Transverse colon (tissue), 4 donors: ENCODE measurements at regions not wholly inside any gene's neighbourhood (a gene's known extent, or its start where the extent isn't known, plus 50 kb on each side); places are given as distances from the start of the nearest gene placed in this dataset.

ENCODE experiments used
- DNase-seq: peaks from one replicate; pipeline ENCODE4 v3.0.0-alpha.2; 2019
- H3K27ac ChIP-seq, 4 donors: fragments of 200-600 bp; sonication (generic); 2 replicates each; pipeline ENCODE4 v1.5.1; 2016 to 2018; ENCODE audit warnings: inconsistent platforms in 4 of 4
- H3K27me3 ChIP-seq: fragments of 200-600 bp; sonication (generic); 2 replicates; pipeline ENCODE4 v1.5.1; 2017; ENCODE audit warnings: inconsistent platforms
- H3K36me3 ChIP-seq, 4 donors: fragments of 200-600 bp; sonication (generic); 2 replicates each; pipeline ENCODE4 v1.5.1; 2017 to 2019; ENCODE audit warnings: inconsistent platforms in 4 of 4
- H3K4me1 ChIP-seq, 4 donors: fragments of 200-600 bp; sonication (generic); 2 replicates each; pipeline ENCODE4 v1.5.1; 2017 to 2020; ENCODE audit warnings: inconsistent platforms in 4 of 4
- H3K4me3 ChIP-seq, 4 donors: fragments of 200-600 bp; sonication (generic); 1 replicate in 1 of 4; 2 replicates in 3 of 4; pipeline versions ENCODE4 v1.5.1 to v1.6.1; 2017 to 2019; ENCODE audit warnings: inconsistent platforms in 4 of 4
- H3K9me3 ChIP-seq, 2 donors: fragments of 200-600 bp; sonication (generic); 2 replicates each; pipeline ENCODE4 v1.5.1; 2017 to 2019; ENCODE audit warnings: inconsistent platforms in 2 of 2
- CTCF ChIP-seq, 5 experiments: fragments of 200-600 bp in 3 of 5; fragments of 450-650 bp in 2 of 5; sonication (generic) in 3 of 5; IDR thresholded peaks; 1 replicate in 2 of 5; 2 replicates in 3 of 5; pipeline ENCODE4 v1.5.1; 2016 to 2017; ENCODE audit warnings: antibody characterized with exemption in 5 of 5, inconsistent platforms in 3 of 5, mild to moderate bottlenecking in 2 of 5, moderate library complexity in 1 of 5
- EP300 ChIP-seq: sonication (generic); formaldehyde crosslinking; IDR thresholded peaks from one replicate; pipeline ENCODE4 v1.6.1; 2017; ENCODE audit warnings: antibody characterized with exemption, low read depth
- POLR2A ChIP-seq: fragments of 450-650 bp; IDR thresholded peaks from one replicate; pipeline ENCODE4 v1.6.1; 2016; ENCODE audit warnings: antibody characterized with exemption, mild to moderate bottlenecking, moderate library complexity
- POLR2AphosphoS5 ChIP-seq, 3 donors: sonication (generic); formaldehyde crosslinking; IDR thresholded peaks; one replicate each; pipeline ENCODE4 v1.6.1; 2016; ENCODE audit warnings: antibody characterized with exemption in 3 of 3
- WGBS, 2 donors: methylation state at CpG; one replicate each; pipeline ENCODE4 v1.1.5; 2018; ENCODE audit warnings: low coverage in 1 of 2; 5-methylcytosine and 5-hydroxymethylcytosine counted together
- in situ Hi-C, 4 donors: fragments of 200-750 bp; cut with MboI; loops; one replicate each; pipeline versions ENCODE4 v1.15.0 to v1.15.1; 2017; ENCODE audit warnings: low sequenced_read_pairs in 3 of 4, low pct_ligation_motif_present in 1 of 4, low pct_unique_long_range_greater_than_20kb in 1 of 4
- intact Hi-C: fragments of 100-400 bp; cut with DNase I; formaldehyde crosslinking; loops from one replicate; pipeline ENCODE4 v1.15.1; 2023; ENCODE audit warnings: low total_unique reads

- H3K9me3 ChIP-seq = no peaks in the 10 kb centered on the region
- in situ Hi-C loops (no loop called here), intact Hi-C loops (no loop called here)
- H3K27ac ChIP-seq = no peak overlapping the region
- H3K36me3 ChIP-seq = no peaks in the 10 kb centered on the region
- TF ChIP-seq CTCF (IDR thresholded peaks at IDR 0.05) = no peak
- TF ChIP-seq POLR2A = no peak
- TF ChIP-seq EP300 = no peak
- no peak for TF ChIP-seq POLR2AphosphoS5 (IDR thresholded peaks at IDR 0.05)
- H3K27me3 ChIP-seq = no peaks in the 10 kb centered on the region
- no peak overlapping the region for H3K4me3 ChIP-seq
- no peak for DNase-seq
- no peaks in the 10 kb centered on the region for H3K4me1 ChIP-seq
- WGBS, 2 donors = 68% methylated on average over 1 of the region's 1 CpG; no CpG with 5 or more reads in 1 of the 2 donors
Observed at GRCh38 chr16:87166934-87167333, 150.3 kb downstream of the C16orf95 start.

DNA sequence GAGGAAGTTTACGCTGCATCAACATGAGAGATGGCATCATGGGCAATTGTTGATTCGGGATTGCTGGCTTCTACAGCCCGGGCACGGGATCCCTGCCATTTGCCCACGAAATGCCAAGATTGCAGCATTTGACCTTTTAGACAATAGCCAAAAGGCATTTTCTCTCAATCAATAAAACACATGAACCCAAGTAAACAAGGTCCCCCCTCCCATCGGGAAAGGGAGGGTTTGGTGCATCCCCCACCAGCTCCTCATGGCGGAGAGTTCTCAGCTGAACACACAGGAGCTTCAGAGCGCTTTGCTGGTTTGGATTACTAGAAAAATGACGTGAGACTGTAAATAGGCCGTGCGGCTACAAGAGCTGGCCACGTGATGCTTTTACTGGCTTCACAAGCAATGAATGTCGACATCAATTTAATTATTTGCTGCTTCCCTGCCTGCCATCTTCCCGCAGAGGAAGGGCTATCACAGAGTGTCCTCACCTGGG is 147.6 kb downstream of the C16orf95 start:
- Histone ChIP-seq H3K27me3 (no peaks in the 10 kb centered on the region), H3K27ac (no peak overlapping the region), H3K4me3 (no peak overlapping the region), H3K36me3 (no peaks in the 10 kb centered on the region), H3K4me1 (no peaks in the 10 kb centered on the region), H3K9me3 (no peaks in the 10 kb centered on the region)
- in situ Hi-C loops = no loop called here
- no peak for TF ChIP-seq EP300
- TF ChIP-seq CTCF (IDR thresholded peaks at IDR 0.05) = no peak
- no peak for TF ChIP-seq POLR2AphosphoS5 (IDR thresholded peaks at IDR 0.05)
- TF ChIP-seq POLR2A = no peak
- intact Hi-C loops = no loop called here
- no peak for DNase-seq
- WGBS, 2 donors = 63 to 73% methylated on average over 6 to 14 of the region's 14 CpGs

DNA sequence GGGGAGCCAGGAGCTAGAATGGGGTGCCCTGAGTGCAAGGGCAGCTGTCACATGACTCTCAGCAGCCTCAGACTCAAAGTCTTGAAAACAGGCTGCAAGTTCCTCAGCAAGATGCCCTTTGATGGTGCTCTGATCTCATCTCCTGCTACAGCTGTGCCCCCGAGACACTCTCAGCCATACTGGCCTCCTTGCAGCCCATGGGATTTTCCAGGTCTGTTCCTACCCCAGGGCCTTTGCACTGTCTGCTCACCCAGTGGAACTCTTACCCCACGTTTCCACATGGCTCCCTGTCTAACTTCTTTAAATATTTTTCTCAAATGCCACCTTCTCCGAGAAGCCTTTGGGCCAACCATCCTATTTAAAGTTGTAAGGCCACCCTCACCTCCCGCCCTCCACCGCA is 146.9 kb downstream of the C16orf95 start:
- Histone ChIP-seq H3K27ac (no peak overlapping the region), H3K9me3 (no peaks in the 10 kb centered on the region), H3K27me3 (no peaks in the 10 kb centered on the region), H3K4me3 (no peak overlapping the region), H3K4me1 (no peaks in the 10 kb centered on the region), H3K36me3 (no peaks in the 10 kb centered on the region)
- no peak for TF ChIP-seq CTCF (IDR thresholded peaks at IDR 0.05)
- TF ChIP-seq POLR2AphosphoS5 (IDR thresholded peaks at IDR 0.05) = no peak
- no peak for TF ChIP-seq POLR2A
- no peak for TF ChIP-seq EP300
- in situ Hi-C loops (no loop called here), intact Hi-C loops (no loop called here)
- no peak for DNase-seq
- 80 to 81% methylated on average over 4 to 5 of the region's 5 CpGs for WGBS, 2 donors

GRCh38 chr16:87171723-87172122 is 145.5 kb downstream of the C16orf95 start:
- no peak overlapping the region for H3K27ac ChIP-seq
- intact Hi-C loops (no loop called here), in situ Hi-C loops (no loop called here)
- TF ChIP-seq EP300 (no peak), POLR2AphosphoS5 (IDR thresholded peaks at IDR 0.05) (no peak), POLR2A (no peak), CTCF (IDR thresholded peaks at IDR 0.05) (no peak)
- H3K27me3 ChIP-seq = peaks cover 3% of the 10 kb centered on the region
- H3K9me3 ChIP-seq = no peaks in the 10 kb centered on the region
- 92 to 96% methylated on average over 4 to 11 of the region's 11 CpGs for WGBS, 2 donors
- no peak overlapping the region for H3K4me3 ChIP-seq
- H3K4me1 ChIP-seq = no peaks in the 10 kb centered on the region
- DNase-seq = no peak
- H3K36me3 ChIP-seq = no peaks in the 10 kb centered on the region
